ENCODE measurements at regions not wholly inside any gene's neighbourhood (a gene's known extent, or its start where the extent isn't known, plus 50 kb on each side); places are given as distances from the start of the nearest gene placed in this dataset.
"Not testable (repeated sequence)": the region's sequence is repeated elsewhere in the genome, so short reads cannot be mapped to it uniquely, and the experiment has no call there.

DNA sequence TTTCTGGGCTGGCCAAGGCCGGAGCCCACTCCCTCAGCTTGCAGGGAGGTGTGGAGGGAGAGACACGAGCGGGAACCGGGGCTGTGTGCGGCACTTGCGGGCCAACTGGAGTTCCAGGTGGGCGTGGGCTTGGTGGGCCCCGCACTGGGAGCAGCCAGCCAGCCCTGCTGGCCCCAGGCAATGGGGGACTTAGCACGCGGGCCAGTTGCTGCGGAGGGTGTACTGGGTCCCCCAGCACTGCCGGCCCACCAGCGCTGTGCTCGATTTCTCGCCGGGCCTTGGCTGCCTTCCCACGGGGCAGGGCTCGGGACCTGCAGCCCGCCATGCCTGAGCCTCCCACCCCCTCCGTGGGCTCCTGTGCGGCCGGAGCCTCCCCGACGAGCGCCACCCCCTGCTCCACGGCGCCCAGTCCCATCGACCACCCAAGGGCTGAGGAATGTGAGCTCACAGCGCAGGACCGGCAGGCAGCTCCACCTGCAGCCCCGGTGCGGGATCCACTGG lies 300.1 kb downstream of the SLC7A11 start:
- not testable (repeated sequence) for TF ChIP-seq POLR2A, CTCF, EP300, POLR2AphosphoS5 (IDR thresholded peaks at IDR 0.05)

Data from suprapubic skin (tissue), 4 donors.